MM.1S (cell line): ENCODE measurements at regions not wholly inside any gene's neighbourhood (a gene's known extent, or its start where the extent isn't known, plus 50 kb on each side); places are given as distances from the start of the nearest gene placed in this dataset.

Experiments used
- DNase-seq: peaks from one replicate; pipeline ENCODE4 v3.0.0-alpha.2; 2015
- H2AFZ ChIP-seq: fragments of 300-600 bp; sonication (generic); 2 replicates; pipeline ENCODE4 v1.6.0; 2016; ENCODE audit warnings: antibody characterized with exemption, low read length
- H3F3A ChIP-seq: fragments of 300-600 bp; sonication (generic); 2 replicates; pipeline ENCODE4 v1.6.1; 2016; ENCODE audit warnings: mild to moderate bottlenecking, antibody characterized with exemption, low read length, moderate library complexity, mixed read lengths; ENCODE audit not compliant: insufficient read depth
- H3K27ac ChIP-seq: fragments of 300-600 bp; sonication (generic); 2 replicates; pipeline ENCODE4 v1.5.1; 2016; ENCODE audit warnings: mild to moderate bottlenecking, low read length
- H3K27me3 ChIP-seq: fragments of 300-600 bp; sonication (generic); replicated peaks from 2 replicates; pipeline ENCODE4 v1.6.0; 2016; ENCODE audit warnings: low read length; ENCODE audit not compliant: insufficient read depth
- H3K36me3 ChIP-seq: fragments of 300-600 bp; sonication (generic); replicated peaks from 2 replicates; pipeline ENCODE4 v1.6.1; 2016; ENCODE audit warnings: mild to moderate bottlenecking, low read length, mixed read lengths; ENCODE audit not compliant: insufficient read depth
- H3K4me1 ChIP-seq: fragments of 300-600 bp; sonication (generic); 2 replicates; pipeline ENCODE4 v1.6.1; 2016; ENCODE audit warnings: low read length, mixed read lengths
- H3K4me2 ChIP-seq: fragments of 300-600 bp; sonication (generic); 2 replicates; pipeline ENCODE4 v1.6.0; 2016; ENCODE audit warnings: low read depth, low read length
- H3K4me3 ChIP-seq: fragments of 300-600 bp; sonication (generic); 2 replicates; pipeline ENCODE4 v1.5.1; 2016; ENCODE audit warnings: low read length, mixed read lengths
- H3K79me2 ChIP-seq: fragments of 300-600 bp; sonication (generic); 2 replicates; pipeline ENCODE4 v1.6.1; 2016; ENCODE audit warnings: mixed run types, low read length, mixed read lengths
- H3K9ac ChIP-seq: fragments of 300-600 bp; sonication (generic); 2 replicates; pipeline ENCODE4 v1.6.1; 2016; ENCODE audit warnings: low read length, mixed read lengths
- H3K9me2 ChIP-seq: fragments of 300-600 bp; sonication (generic); replicated peaks from 2 replicates; pipeline ENCODE4 v1.6.1; 2016; ENCODE audit warnings: mild to moderate bottlenecking, low read length, mixed read lengths; ENCODE audit not compliant: insufficient read depth
- H3K9me3 ChIP-seq: fragments of 300-600 bp; sonication (generic); replicated peaks from 2 replicates; pipeline ENCODE4 v1.6.1; 2016; ENCODE audit warnings: mild to moderate bottlenecking, low read length, mixed read lengths; ENCODE audit not compliant: insufficient read depth
- H4K20me1 ChIP-seq: fragments of 300-600 bp; sonication (generic); 2 replicates; pipeline ENCODE4 v1.6.1; 2016; ENCODE audit warnings: mild to moderate bottlenecking, low read length, moderate library complexity, mixed read lengths; ENCODE audit not compliant: insufficient read depth
- CTCF ChIP-seq: fragments of 300-600 bp; sonication (generic); IDR thresholded peaks from 2 replicates; pipeline ENCODE4 v1.5.1; 2016; ENCODE audit warnings: antibody characterized with exemption, low read length, mixed read lengths
- EZH2 ChIP-seq: fragments of 300-600 bp; sonication (generic); optimal IDR thresholded peaks from 2 replicates; pipeline ENCODE3; 2017; ENCODE audit warnings: low read depth, mild to moderate bottlenecking, antibody characterized with exemption, low read length, mixed read lengths
- EZH2phosphoT487 ChIP-seq: fragments of 300-600 bp; sonication (generic); IDR thresholded peaks from 2 replicates; pipeline ENCODE4 v1.6.1; 2018; ENCODE audit warnings: antibody characterized with exemption, low read length

- Histone ChIP-seq H3K9me2 (no peaks in the 10 kb centered on the region), H3K27ac (no peak overlapping the region), H3K4me2 (no peak overlapping the region), H2AFZ (no peak overlapping the region), H3F3A (no peaks in the 10 kb centered on the region), H3K79me2 (no peaks in the 10 kb centered on the region), H3K9me3 (no peaks in the 10 kb centered on the region), H3K36me3 (no peaks in the 10 kb centered on the region), H3K27me3 (no peaks in the 10 kb centered on the region), H3K4me1 (no peaks in the 10 kb centered on the region), H4K20me1 (no peaks in the 10 kb centered on the region), H3K4me3 (no peak overlapping the region), H3K9ac (no peak overlapping the region)
- no peak for DNase-seq
- TF ChIP-seq CTCF: no peak
These were observed 2024.5 kb upstream of the ADGRL3 start for GRCh38 chr4:59175617-59176016.

GRCh38 chr4:59179372-59179771 is 2020.8 kb upstream of the ADGRL3 start:
- Histone ChIP-seq H2AFZ (no peak overlapping the region), H4K20me1 (no peaks in the 10 kb centered on the region), H3K9me3 (no peaks in the 10 kb centered on the region), H3K27me3 (no peaks in the 10 kb centered on the region), H3K9ac (no peak overlapping the region), H3K4me3 (no peak overlapping the region), H3K79me2 (no peaks in the 10 kb centered on the region), H3K27ac (no peak overlapping the region), H3K36me3 (no peaks in the 10 kb centered on the region), H3K4me2 (no peak overlapping the region), H3F3A (no peaks in the 10 kb centered on the region), H3K9me2 (no peaks in the 10 kb centered on the region), H3K4me1 (no peaks in the 10 kb centered on the region)
- TF ChIP-seq EZH2phosphoT487: no peak
- no peak for TF ChIP-seq CTCF
- DNase-seq: no peak

GRCh38 chr4:59180161-59180560 is 2020.0 kb upstream of the ADGRL3 start:
- no peaks in the 10 kb centered on the region for H3K4me1 ChIP-seq
- no peak overlapping the region for H3K9ac ChIP-seq
- no peaks in the 10 kb centered on the region for H3K27me3 ChIP-seq
- no peak overlapping the region for H3K4me3 ChIP-seq
- no peak for DNase-seq
- TF ChIP-seq CTCF (no peak), EZH2 (no peak), EZH2phosphoT487 (no peak)
- no peaks in the 10 kb centered on the region for H3K36me3 ChIP-seq
- H4K20me1 ChIP-seq: no peaks in the 10 kb centered on the region
- no peaks in the 10 kb centered on the region for H3K9me3 ChIP-seq
- no peaks in the 10 kb centered on the region for H3F3A ChIP-seq
- no peak overlapping the region for H3K27ac ChIP-seq
- H2AFZ ChIP-seq: no peak overlapping the region
- H3K4me2 ChIP-seq: no peak overlapping the region
- no peaks in the 10 kb centered on the region for H3K79me2 ChIP-seq
- no peaks in the 10 kb centered on the region for H3K9me2 ChIP-seq

- Histone ChIP-seq H3K27me3 (no peaks in the 10 kb centered on the region), H3K9me3 (no peaks in the 10 kb centered on the region), H3K36me3 (no peaks in the 10 kb centered on the region), H3K79me2 (no peaks in the 10 kb centered on the region), H3K4me2 (no peak overlapping the region), H3K4me1 (no peaks in the 10 kb centered on the region), H3K27ac (no peak overlapping the region), H3K9me2 (no peaks in the 10 kb centered on the region), H3K4me3 (no peak overlapping the region), H3K9ac (no peak overlapping the region), H3F3A (no peaks in the 10 kb centered on the region), H2AFZ (no peak overlapping the region), H4K20me1 (no peaks in the 10 kb centered on the region)
- TF ChIP-seq EZH2phosphoT487 (no peak), CTCF (no peak), EZH2 (no peak)
- peak; percentile 17 for DNase-seq
These were observed 2019.2 kb upstream of the ADGRL3 start for GRCh38 chr4:59180969-59181368.
